H1 (cell line): ENCODE measurements at regions not wholly inside any gene's neighbourhood (a gene's known extent, or its start where the extent isn't known, plus 50 kb on each side); places are given as distances from the start of the nearest gene placed in this dataset.

Experiments
- CTCF ChIA-PET: fragments of 300-600 bp; sonication (Branson Sonifier 250); formaldehyde crosslinking; loops from one replicate; lab custom pipeline; 2021; ENCODE audit not compliant: partially characterized antibody; lab: Charles Lee
- POLR2A ChIA-PET: fragments of 300-600 bp; sonication (Branson Sonifier 250); formaldehyde crosslinking; loops from one replicate; lab custom pipeline; 2021; ENCODE audit warnings: inconsistent platforms; ENCODE audit not compliant: partially characterized antibody; lab: Charles Lee
- DNase-seq, 2 experiments: peaks; one replicate each; pipeline versions ENCODE4 v3.0.0 to v3.0.0-alpha.2; 2010 to 2022; ENCODE audit warnings: low spot score in 2 of 2, low read depth in 1 of 2, mixed read lengths in 1 of 2
- FAIRE-seq: peaks from 2 replicates; lab custom pipeline; 2011; peaks lifted over from hg19 to GRCh38; lab: Jason Lieb, UNC
- H2AFZ ChIP-seq: 2 replicates; pipeline ENCODE4 v1.8.1; 2012; ENCODE audit warnings: low read length, inconsistent platforms
- H2AK5ac ChIP-seq: 2 replicates; pipeline ENCODE4 v1.6.1; 2013; ENCODE audit warnings: low read depth, low read length
- H2BK120ac ChIP-seq: replicated peaks from 2 replicates; pipeline ENCODE3; 2013; ENCODE audit warnings: low read depth, low read length, inconsistent platforms
- H2BK12ac ChIP-seq: 2 replicates; pipeline ENCODE4 v1.6.1; 2013; ENCODE audit warnings: low read depth, low read length
- H2BK15ac ChIP-seq: 2 replicates; pipeline ENCODE4 v1.6.1; 2013; ENCODE audit warnings: low read length
- H2BK20ac ChIP-seq: 2 replicates; pipeline ENCODE4 v1.6.1; 2013; ENCODE audit warnings: low read length
- H2BK5ac ChIP-seq: 2 replicates; pipeline ENCODE4 v1.6.1; 2013; ENCODE audit warnings: low read depth, low read length
- H3K14ac ChIP-seq: 2 replicates; pipeline ENCODE4 v1.6.1; 2013; ENCODE audit warnings: inconsistent platforms; ENCODE audit not compliant: insufficient read length
- H3K18ac ChIP-seq: 2 replicates; pipeline ENCODE4 v1.6.1; 2013; ENCODE audit warnings: low read length; ENCODE audit errors: extremely low read depth
- H3K23ac ChIP-seq: 2 replicates; pipeline ENCODE4 v1.6.1; 2013; ENCODE audit warnings: inconsistent platforms; ENCODE audit not compliant: insufficient read length
- H3K23me2 ChIP-seq: 2 replicates; pipeline ENCODE4 v1.6.1; 2013; ENCODE audit warnings: low read depth, low read length
- H3K27ac ChIP-seq: 2 replicates; pipeline ENCODE4 v1.6.1; 2011; ENCODE audit warnings: low read depth, low read length, inconsistent platforms
- H3K27me3 ChIP-seq, 4 experiments: replicated peaks in 1 of 4; 1 replicate in 1 of 4; 2 replicates in 3 of 4; pipeline versions ENCODE4 v1.6.1 to v1.8.1; 2011 to 2013; ENCODE audit warnings: low read length in 3 of 4, mild to moderate bottlenecking in 3 of 4, inconsistent platforms in 2 of 4, mixed read lengths in 2 of 4, moderate library complexity in 1 of 4; ENCODE audit not compliant: control insufficient read depth in 3 of 4, insufficient read depth in 3 of 4; ENCODE audit errors: extremely low read depth in 1 of 4
- H3K36me3 ChIP-seq, 4 experiments: 2 replicates each; pipeline versions ENCODE4 v1.6.1 to v1.8.1; 2011 to 2013; ENCODE audit warnings: mild to moderate bottlenecking in 4 of 4, low read length in 3 of 4, moderate library complexity in 2 of 4, control low read depth in 1 of 4, inconsistent platforms in 1 of 4; ENCODE audit not compliant: insufficient read depth in 4 of 4, control insufficient read depth in 2 of 4
- H3K4ac ChIP-seq: replicated peaks from 2 replicates; pipeline ENCODE3; 2013; ENCODE audit warnings: low read length, low read depth, mixed read lengths, inconsistent platforms; ENCODE audit not compliant: insufficient read length
- H3K4me1 ChIP-seq, 4 experiments: replicated peaks in 1 of 4; 1 replicate in 1 of 4; 2 replicates in 3 of 4; pipeline versions ENCODE4 v1.6.1 to v1.8.1; 2011 to 2013; ENCODE audit warnings: low read length in 3 of 4, inconsistent platforms in 2 of 4, mixed read lengths in 1 of 4; ENCODE audit not compliant: insufficient read depth in 4 of 4, control insufficient read depth in 3 of 4
- H3K4me2 ChIP-seq, 2 experiments: 2 replicates each; pipeline versions ENCODE4 v1.6.1 to v1.8.1; 2011 to 2013; ENCODE audit warnings: low read depth in 2 of 2, low read length in 2 of 2, control low read depth in 1 of 2, inconsistent platforms in 1 of 2, mild to moderate bottlenecking in 1 of 2; ENCODE audit not compliant: insufficient read depth in 1 of 2
- H3K4me3 ChIP-seq, 4 experiments: fragments of 200-600, 300-600 bp in 1 of 4; sonication (generic), shearing (Covaris generic), sonication (Bioruptor Twin) in 1 of 4; 2 replicates each; pipeline versions ENCODE4 v1.5.1 to v1.8.1; 2011 to 2016; ENCODE audit warnings: low read length in 4 of 4, low read depth in 3 of 4, control low read depth in 2 of 4, inconsistent platforms in 2 of 4, mild to moderate bottlenecking in 2 of 4, mixed read lengths in 1 of 4, moderate library complexity in 1 of 4; ENCODE audit not compliant: insufficient read depth in 2 of 4; ENCODE audit errors: extremely low read depth in 1 of 4
- H3K56ac ChIP-seq: replicated peaks from 2 replicates; pipeline ENCODE3; 2013; ENCODE audit warnings: low read depth, mild to moderate bottlenecking, mixed read lengths, low read length, inconsistent platforms; ENCODE audit not compliant: insufficient read length
- H3K79me1 ChIP-seq: 2 replicates; pipeline ENCODE4 v1.6.1; 2013; ENCODE audit warnings: low read depth, low read length, control low read depth
- H3K79me2 ChIP-seq, 2 experiments: 2 replicates each; pipeline versions ENCODE4 v1.6.1 to v1.8.1; 2012 to 2013; ENCODE audit warnings: low read length in 2 of 2, mild to moderate bottlenecking in 2 of 2, inconsistent platforms in 1 of 2; ENCODE audit not compliant: insufficient read depth in 2 of 2, control insufficient read depth in 1 of 2
- H3K9ac ChIP-seq, 4 experiments: replicated peaks in 1 of 4; 1 replicate in 1 of 4; 2 replicates in 3 of 4; pipeline versions ENCODE4 v1.6.1 to v1.8.1; 2011 to 2013; ENCODE audit warnings: low read depth in 3 of 4, low read length in 3 of 4, control low read depth in 2 of 4, mild to moderate bottlenecking in 2 of 4, moderate library complexity in 2 of 4, inconsistent platforms in 1 of 4; ENCODE audit errors: extremely low read depth in 1 of 4
- H3K9me3 ChIP-seq, 2 experiments: 2 replicates each; pipeline versions ENCODE4 v1.6.1 to v1.8.1; 2012 to 2013; ENCODE audit warnings: mild to moderate bottlenecking in 2 of 2, moderate library complexity in 2 of 2, control low read depth in 1 of 2, inconsistent platforms in 1 of 2, low read depth in 1 of 2, low read length in 1 of 2, mixed read lengths in 1 of 2; ENCODE audit not compliant: insufficient read depth in 2 of 2
- H4K20me1 ChIP-seq, 2 experiments: replicated peaks in 1 of 2; 2 replicates each; pipeline versions ENCODE3 to v1.8.1; 2011 to 2013; ENCODE audit warnings: inconsistent platforms in 2 of 2, low read length in 2 of 2, mild to moderate bottlenecking in 1 of 2; ENCODE audit not compliant: insufficient read depth in 2 of 2, control insufficient read depth in 1 of 2
- H4K5ac ChIP-seq: 2 replicates; pipeline ENCODE4 v1.6.1; 2013; ENCODE audit warnings: low read length, low read depth, mixed read lengths, inconsistent platforms; ENCODE audit not compliant: insufficient read length
- H4K8ac ChIP-seq: 2 replicates; pipeline ENCODE4 v1.8.0; 2013; ENCODE audit warnings: mild to moderate bottlenecking, moderate library complexity, low read length, inconsistent platforms; ENCODE audit not compliant: insufficient read depth; ENCODE audit errors: extremely low read depth
- H4K91ac ChIP-seq: replicated peaks from 2 replicates; pipeline ENCODE3; 2013; ENCODE audit warnings: low read length, mixed read lengths, inconsistent platforms; ENCODE audit not compliant: insufficient read length
- CREB1 ChIP-seq: IDR thresholded peaks from 2 replicates; pipeline ENCODE4 v1.6.1; 2012; ENCODE audit warnings: inconsistent platforms
- FOSL1 ChIP-seq: IDR thresholded peaks from 2 replicates; pipeline ENCODE4 v1.6.1; 2011; ENCODE audit warnings: mild to moderate bottlenecking, low read depth, low read length, moderate library complexity; ENCODE audit not compliant: insufficient read depth
- GTF2F1 ChIP-seq: IDR thresholded peaks from 2 replicates; pipeline ENCODE4 v1.6.1; 2012; ENCODE audit warnings: low read depth, low read length, improper control_type of control experiment, borderline replicate concordance
- NRF1 ChIP-seq: IDR thresholded peaks from 2 replicates; pipeline ENCODE4 v1.6.1; 2011; ENCODE audit warnings: mild to moderate bottlenecking, low read depth, low read length, improper control_type of control experiment

DNA sequence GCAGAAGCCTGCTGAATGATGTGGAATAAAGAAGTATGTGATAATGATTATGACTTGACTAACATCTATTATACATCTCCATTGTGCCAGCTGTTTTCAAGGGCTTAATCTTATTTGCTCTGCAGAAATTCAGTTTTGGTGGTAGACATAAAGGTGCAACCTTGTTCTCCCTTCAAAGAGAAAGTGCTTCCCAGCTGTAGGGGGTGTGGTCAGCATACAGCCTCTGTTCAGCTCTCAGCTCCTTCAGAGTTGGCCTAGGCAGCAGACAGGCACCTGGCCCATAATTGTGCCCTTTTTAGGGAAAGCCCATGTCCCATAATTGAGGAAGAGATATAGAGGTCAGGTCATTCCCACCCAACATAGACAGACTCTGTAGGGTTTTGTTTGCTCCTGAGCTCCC is 104.3 kb upstream of the EOMES start:
- no peak overlapping the region for H4K91ac ChIP-seq
- H3K18ac ChIP-seq: no peak overlapping the region
- no peaks in the 10 kb centered on the region for H3K79me1 ChIP-seq
- H3K9me3 ChIP-seq: no peaks in the 10 kb centered on the region
- H3K4me3 ChIP-seq: no peak overlapping the region
- CTCF ChIA-PET: interaction anchor here (0.7 to 3.3 kb wide), 13 partner anchors 11 to 500 kb away, joined by 3 to 14 read pairs (median 4); partner anchors contain the start of gene EOMES
- H3K79me2 ChIP-seq: no peaks in the 10 kb centered on the region
- no peak overlapping the region for H2BK12ac ChIP-seq
- DNase-seq (no peak), FAIRE-seq (no peak)
- H4K8ac ChIP-seq: no peak overlapping the region
- H3K27ac ChIP-seq: no peak overlapping the region
- H2BK15ac ChIP-seq: no peak overlapping the region
- POLR2A ChIA-PET: no interaction called here
- no peak overlapping the region for H3K56ac ChIP-seq
- H3K4me2 ChIP-seq: no peak overlapping the region
- TF ChIP-seq CREB1 (no peak), GTF2F1 (no peak), FOSL1 (no peak), NRF1 (no peak)
- peaks cover 0 to 2% (median 0%) of the 10 kb centered on the region in 4 experiments; a peak in 2 of 7 replicates for H3K27me3 ChIP-seq
- H3K4me1 ChIP-seq: peaks cover 0 to 3% (median 0%) of the 10 kb centered on the region in 4 experiments; a peak in 1 of 7 replicates
- H2AK5ac ChIP-seq: no peak overlapping the region
- no peak overlapping the region for H3K4ac ChIP-seq
- H2AFZ ChIP-seq: no peak overlapping the region
- no peaks in the 10 kb centered on the region; a peak in 1 of 8 replicates for H3K36me3 ChIP-seq
- no peak overlapping the region for H2BK20ac ChIP-seq
- H3K23ac ChIP-seq: no peak overlapping the region
- H2BK120ac ChIP-seq: no peak overlapping the region
- H3K23me2 ChIP-seq: no peaks in the 10 kb centered on the region; the same call in 1 of the 2 replicates
- H3K14ac ChIP-seq: no peak overlapping the region
- no peak overlapping the region for H4K5ac ChIP-seq
- H2BK5ac ChIP-seq: no peak overlapping the region
- no peak overlapping the region for H3K9ac ChIP-seq
- no peaks in the 10 kb centered on the region for H4K20me1 ChIP-seq
